HG03280 (cell line): ENCODE measurements at regions not wholly inside any gene's neighbourhood (a gene's known extent, or its start where the extent isn't known, plus 50 kb on each side); places are given as distances from the start of the nearest gene placed in this dataset.

Experiments
- ATAC-seq: cut with Tn5 transposase; IDR thresholded peaks from one replicate; pipeline ENCODE4 v1.9.1; 2021; ENCODE audit warnings: mild to moderate bottlenecking, moderate library complexity; ENCODE audit not compliant: unreplicated experiment

- ATAC-seq, result no peak
Measured at GRCh38 chr1:209399800-209400199, 183.7 kb upstream of the CAMK1G start.

DNA sequence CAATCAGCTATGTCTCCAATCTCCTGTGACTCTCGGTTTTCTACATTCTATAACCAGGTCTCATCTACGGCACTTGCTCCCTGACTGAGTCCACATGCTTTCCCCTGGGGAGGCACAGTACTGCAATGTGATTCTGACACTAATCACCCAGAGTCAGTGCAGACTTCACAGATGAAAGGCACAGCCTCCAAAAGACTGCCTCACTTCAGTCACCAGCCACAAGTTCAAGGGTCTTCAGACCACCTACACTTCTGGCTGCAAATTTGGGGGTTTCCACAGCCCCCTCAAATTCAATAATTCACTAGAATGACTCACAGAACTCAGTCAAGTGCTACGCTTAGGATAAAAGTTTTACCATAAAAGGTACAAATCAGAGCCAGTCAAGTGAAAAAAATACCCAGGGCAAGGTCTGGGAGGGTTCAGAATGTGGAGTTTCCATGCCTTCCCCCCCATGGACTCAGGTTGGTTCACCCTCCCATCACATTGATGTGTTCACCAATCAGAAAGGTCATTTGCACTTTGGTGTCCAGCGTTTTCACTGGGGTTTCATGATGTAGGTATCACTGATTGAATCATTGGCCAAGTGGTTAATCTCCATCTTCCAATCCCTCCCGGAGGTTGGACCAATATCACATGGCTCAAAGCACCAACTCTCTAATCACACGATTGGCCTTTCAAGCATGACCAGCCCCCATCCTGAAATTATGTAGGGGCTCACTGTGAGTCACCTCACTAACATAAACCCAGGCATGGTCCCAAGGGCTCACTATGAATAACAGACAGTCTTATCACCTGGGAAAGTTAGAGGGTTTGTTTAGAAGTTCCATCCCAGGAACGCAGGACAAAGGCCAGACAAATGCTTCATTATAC lies 182.9 kb upstream of the CAMK1G start:
- ATAC-seq, result no peak

- no peak for ATAC-seq
Measured at GRCh38 chr1:209402697-209403096, 180.8 kb upstream of the CAMK1G start.

DNA sequence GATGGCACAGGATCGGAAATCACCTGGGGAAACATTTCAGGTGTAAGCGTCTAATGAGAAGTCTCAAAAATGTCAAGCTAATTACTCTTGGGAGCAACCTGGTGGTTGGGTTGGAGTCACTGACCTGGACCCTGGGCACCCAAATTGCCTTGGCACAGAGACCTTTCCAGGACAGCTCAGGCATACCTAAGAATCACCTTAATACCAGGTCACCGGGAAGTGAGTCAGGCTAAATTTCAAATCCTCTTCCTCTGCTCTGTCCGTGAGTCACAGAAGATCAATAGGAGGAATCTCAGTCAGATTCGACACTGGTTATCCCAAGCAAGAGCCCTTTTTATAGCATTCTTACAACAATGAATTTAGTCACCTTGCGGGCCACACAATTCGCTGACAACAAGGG lies 179.6 kb upstream of the CAMK1G start:
- ATAC-seq, result no peak

DNA sequence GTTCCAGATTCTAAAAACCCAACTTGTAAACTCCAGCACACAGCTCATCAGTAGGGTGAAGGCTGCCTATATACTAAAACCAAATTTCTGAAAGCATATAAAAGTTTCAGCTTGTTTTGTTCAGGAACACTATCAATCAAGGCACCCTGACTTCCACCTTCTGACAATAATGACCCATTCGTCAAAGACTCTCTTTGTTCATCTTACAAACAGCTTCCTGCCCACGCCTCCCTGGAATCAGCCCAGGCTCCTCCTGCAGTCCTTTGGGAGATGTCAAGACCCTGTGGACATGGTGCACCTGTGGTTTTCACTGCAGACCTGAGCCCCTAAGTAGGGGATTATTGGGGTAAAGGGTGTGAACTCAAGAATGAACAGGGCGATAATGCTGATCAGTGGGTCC lies 178.9 kb upstream of the CAMK1G start:
- no peak for ATAC-seq

DNA sequence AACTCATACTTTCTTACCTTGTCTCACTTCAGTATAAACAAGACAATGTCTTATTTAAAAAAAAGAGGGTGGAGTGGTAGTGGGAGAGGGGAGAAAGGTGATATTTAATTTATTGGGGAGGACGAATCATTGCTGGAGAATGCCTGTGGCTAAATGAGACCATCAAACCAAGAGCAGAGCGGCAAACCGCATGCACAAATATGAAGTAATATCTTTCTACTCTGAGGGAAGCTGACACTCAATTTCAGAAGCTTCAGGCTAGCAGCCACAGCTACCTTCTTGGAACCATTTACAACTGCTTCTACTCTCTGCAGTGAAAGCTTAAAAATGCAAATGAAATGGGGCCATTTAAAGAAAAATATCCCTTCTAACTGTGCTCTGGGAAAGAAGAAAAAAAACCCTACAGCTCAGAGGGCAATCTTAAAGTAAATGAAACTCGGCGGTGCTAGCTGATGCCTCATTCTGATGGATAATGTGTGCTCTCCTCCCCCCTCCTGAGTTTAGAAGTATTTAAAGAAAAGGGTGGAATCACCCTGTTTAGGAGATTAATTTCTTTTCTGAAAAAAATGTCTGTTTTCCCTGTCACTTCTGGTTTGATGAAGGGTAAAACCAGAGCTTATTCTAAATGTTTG lies 178.2 kb upstream of the CAMK1G start:
- ATAC-seq, result no peak

- no peak for ATAC-seq
Measured at GRCh38 chr1:209406168-209406567, 177.3 kb upstream of the CAMK1G start.

DNA sequence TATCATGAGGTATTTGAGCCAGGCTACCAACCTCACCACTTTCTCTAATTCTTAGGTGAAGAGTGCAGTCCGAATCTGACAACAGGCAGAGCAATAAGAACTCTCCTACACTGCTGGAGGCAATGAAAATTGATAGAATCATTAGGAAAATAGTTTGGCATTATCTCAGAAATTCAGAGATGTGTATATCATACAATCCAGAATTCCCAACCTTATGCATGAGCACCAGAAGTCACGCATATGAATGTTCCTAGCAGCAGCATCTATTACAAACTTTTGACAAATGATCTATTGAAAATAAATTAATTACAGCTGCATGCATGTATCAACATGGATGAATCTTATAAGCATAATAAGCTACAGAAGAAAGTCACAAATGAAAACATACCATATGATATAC lies 176.9 kb upstream of the CAMK1G start:
- no peak for ATAC-seq

GRCh38 chr1:209409780-209410179 lies 173.7 kb upstream of the CAMK1G start:
- no peak for ATAC-seq

GRCh38 chr1:209411491-209411929 lies 172.0 kb upstream of the CAMK1G start:
- ATAC-seq, result no peak

GRCh38 chr1:209412036-209412435 lies 171.5 kb upstream of the CAMK1G start:
- no peak for ATAC-seq

- no peak for ATAC-seq
Measured at GRCh38 chr1:209412566-209412965, 170.9 kb upstream of the CAMK1G start.

DNA sequence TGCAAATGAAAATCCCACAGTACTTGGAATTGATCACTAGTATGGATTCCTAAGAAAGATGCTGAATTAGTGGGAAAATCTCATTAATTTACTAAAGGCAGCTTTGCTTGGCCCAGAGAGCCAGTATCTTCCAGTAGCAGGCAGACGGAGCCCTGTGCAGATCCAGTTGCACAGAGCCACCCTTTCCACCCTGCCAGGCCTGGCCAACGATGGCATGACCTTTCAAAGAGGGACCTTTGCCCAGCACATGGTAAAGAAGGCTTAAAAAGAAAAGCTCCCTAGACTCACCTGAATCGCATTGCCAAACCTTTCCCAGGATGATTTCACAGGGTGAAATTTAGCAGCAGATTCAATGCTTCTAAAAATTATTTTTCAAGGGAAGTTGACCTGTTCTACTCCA lies 170.5 kb upstream of the CAMK1G start:
- no peak for ATAC-seq

GRCh38 chr1:209414803-209415329 lies 168.6 kb upstream of the CAMK1G start:
- no peak for ATAC-seq

GRCh38 chr1:209416039-209416438 lies 167.5 kb upstream of the CAMK1G start:
- no peak for ATAC-seq

DNA sequence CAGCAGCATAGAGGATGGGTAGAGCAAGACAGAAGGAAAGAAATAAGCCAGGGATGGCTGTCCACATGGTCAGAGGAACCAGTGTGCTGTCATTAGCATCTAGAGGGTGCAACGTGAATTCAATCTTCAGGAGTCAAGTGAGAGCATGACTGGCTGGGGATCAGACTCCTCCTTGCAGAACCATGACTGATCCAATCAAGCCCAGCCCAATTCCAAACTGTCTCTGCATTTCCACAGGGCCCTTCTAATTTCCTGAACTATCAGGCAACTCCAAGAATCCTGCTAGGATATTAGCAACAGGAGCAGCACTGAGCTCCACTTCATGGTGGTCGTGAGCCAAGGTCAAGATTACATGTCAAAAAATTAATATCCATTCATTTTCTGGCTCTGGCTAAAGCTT lies 166.8 kb upstream of the CAMK1G start:
- ATAC-seq, result no peak

DNA sequence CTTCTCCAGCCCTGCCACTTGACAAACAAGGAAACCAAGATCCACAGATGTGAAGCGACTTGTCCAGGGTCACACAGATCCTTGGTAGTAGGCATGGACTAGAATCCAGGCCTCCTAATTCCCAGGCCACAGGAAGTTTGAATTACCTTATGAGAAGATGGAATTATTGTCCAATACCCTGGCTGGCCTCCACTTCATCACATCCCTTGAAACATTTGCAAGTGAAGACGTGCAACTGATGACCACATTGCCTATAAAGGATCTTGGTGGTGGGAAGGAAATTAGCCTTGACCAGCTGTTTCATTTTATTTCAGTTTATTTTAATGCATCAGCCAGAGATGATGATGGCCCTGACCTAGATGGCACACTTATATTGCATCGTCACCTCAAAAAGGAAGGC lies 165.8 kb upstream of the CAMK1G start:
- ATAC-seq, result no peak

DNA sequence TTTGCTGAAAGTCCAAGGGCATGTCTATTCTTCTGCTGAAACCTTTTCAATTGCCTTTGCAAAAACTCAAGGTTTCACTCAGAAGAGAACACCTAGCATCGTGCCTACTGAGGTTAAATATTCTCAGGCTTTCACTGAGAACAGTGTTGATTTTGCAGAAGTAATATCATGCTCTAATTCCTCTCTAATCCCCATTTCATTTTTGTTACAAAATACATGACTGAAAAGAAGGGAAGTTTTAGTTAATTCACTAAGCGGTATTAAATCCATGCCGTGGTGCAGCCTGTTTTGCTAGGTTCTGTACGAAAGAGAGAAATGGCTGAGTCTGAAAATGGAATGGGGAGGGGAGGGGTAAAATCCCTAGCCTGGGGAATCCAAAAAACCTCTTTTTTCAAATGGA lies 163.2 kb upstream of the CAMK1G start:
- no peak for ATAC-seq

DNA sequence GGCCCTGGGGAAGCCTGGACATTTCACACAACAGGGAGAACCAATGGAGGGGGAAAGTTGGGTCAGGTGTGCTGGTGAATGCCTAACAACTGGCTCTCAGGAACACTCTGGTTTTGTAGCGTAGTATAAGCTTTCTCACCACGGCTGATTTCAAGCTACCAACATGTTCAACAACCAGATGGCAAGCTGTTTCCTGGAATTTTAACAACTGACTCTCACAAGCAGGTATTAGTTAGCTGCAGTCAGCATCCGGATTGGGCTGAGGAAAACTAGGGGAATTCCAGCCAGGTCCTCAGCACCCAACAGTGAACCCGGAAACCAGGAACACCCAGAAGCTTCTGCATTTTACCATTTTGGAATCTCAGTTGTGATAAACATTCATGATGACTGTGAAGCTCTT lies 162.3 kb upstream of the CAMK1G start:
- ATAC-seq, result no peak

GRCh38 chr1:209421978-209422680 lies 161.4 kb upstream of the CAMK1G start:
- ATAC-seq, result no peak

DNA sequence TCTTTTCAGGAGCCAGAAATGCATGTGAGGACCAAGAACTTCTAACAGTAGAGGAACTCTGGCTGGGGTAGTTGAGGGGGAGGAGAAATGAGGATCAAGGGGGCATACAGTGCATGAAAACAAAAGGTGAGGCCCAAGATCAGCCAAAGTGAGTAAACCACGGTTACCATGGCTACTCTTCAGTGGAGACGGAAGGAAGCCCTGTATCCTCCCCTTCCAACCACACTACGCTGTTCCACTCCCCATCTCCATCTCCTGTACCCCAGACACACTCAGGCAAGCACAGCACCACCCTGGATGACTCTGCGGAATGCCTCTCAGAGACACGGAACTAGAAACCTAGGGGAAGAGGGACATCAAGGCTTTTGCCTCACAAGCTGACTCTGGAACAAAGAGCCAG lies 157.6 kb upstream of the CAMK1G start:
- ATAC-seq, result no peak

DNA sequence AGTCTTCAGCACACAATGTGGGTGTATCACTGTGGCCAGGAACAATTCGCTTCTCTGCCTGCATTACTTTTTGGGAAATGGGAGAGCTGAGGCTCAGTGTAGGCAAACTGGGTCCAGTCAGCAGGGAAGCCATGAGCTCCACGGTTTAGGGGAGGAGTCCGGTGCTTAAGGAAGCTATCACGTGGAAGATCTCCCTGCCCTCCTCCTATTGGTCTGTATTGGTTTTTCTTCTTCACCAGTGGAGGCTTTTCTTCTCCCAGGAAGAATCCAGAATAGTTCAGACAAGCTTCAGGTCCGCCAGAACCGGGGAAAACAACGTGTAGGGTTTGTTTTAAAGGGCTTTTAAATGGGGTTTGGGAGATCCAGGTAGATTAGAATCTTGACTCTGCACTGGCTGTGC lies 156.2 kb upstream of the CAMK1G start:
- no peak for ATAC-seq
